ENCODE measurements at regions not wholly inside any gene's neighbourhood (a gene's known extent, or its start where the extent isn't known, plus 50 kb on each side); places are given as distances from the start of the nearest gene placed in this dataset.

DNA sequence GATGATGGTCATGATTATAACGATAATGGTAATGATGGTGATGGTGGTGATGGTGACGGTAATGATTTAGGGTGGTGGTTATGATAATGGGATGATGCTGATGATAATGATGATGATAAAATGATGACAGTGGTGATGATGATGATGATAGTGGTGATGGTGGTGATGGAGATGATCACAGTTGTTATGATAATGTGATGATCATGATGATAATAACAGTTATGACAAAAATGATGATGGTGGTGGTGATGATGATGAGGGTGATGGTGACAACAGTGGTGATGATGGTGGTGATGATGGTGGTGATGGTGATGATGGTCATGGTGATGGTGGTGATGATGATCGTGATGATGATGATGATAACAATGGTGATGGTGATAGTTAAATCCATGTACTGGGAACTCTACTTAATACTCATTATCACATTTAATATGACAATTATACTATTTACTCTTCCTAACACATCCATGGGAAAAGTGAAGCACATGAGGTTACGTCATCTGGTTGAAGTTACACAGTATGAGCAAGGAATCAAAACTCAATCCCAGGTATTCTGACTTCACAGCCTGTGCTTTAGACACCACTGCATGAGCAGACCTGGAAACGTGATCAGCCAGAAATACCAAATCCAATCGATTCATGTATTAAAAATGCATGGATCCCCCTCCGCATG lies 322.2 kb downstream of the BRD1 start:
- TF ChIP-seq, protein P1, sequence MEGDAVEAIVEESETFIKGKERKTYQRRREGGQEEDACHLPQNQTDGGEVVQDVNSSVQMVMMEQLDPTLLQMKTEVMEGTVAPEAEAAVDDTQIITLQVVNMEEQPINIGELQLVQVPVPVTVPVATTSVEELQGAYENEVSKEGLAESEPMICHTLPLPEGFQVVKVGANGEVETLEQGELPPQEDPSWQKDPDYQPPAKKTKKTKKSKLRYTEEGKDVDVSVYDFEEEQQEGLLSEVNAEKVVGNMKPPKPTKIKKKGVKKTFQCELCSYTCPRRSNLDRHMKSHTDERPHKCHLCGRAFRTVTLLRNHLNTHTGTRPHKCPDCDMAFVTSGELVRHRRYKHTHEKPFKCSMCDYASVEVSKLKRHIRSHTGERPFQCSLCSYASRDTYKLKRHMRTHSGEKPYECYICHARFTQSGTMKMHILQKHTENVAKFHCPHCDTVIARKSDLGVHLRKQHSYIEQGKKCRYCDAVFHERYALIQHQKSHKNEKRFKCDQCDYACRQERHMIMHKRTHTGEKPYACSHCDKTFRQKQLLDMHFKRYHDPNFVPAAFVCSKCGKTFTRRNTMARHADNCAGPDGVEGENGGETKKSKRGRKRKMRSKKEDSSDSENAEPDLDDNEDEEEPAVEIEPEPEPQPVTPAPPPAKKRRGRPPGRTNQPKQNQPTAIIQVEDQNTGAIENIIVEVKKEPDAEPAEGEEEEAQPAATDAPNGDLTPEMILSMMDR (conservative IDR thresholded peaks at IDR 0.05; ENCODE audit: low read length), result no peak
- no peak for TF ChIP-seq EZH2phosphoT487 (IDR thresholded peaks at IDR 0.05; ENCODE audit: borderline replicate concordance)
